ENCODE measurements at regions not wholly inside any gene's neighbourhood (a gene's known extent, or its start where the extent isn't known, plus 50 kb on each side); places are given as distances from the start of the nearest gene placed in this dataset.

- DNase-seq (ENCODE audit: low read depth, low spot score) (no peak), FAIRE-seq (no peak)
- H2AFZ ChIP-seq (ENCODE audit: low read depth, low read length) = no peak overlapping the region
- H3K4me2 ChIP-seq (ENCODE audit: insufficient read depth, low read length) = no peak overlapping the region
- H3K27me3 ChIP-seq (ENCODE audit: control insufficient read depth in 2 of 2, insufficient read depth in 2 of 2, low read length in 2 of 2) = no peaks in the 10 kb centered on the region
- intact Hi-C loops (cut with micrococcal nuclease) = no loop called here
- no peaks in the 10 kb centered on the region for H3K4me1 ChIP-seq (ENCODE audit: control insufficient read depth, extremely low read depth, insufficient read depth, low read length)
- TF ChIP-seq POLR2AphosphoS5 (IDR thresholded peaks at IDR 0.05; ENCODE audit: insufficient read depth, low read depth, low read length) (no peak), MAX (IDR thresholded peaks at IDR 0.05; ENCODE audit: insufficient read depth, insufficient read length) (no peak), MYC (IDR thresholded peaks at IDR 0.05; ENCODE audit: low read depth, low read length) (no peak), JUN (IDR thresholded peaks at IDR 0.05; ENCODE audit: borderline replicate concordance, insufficient read depth, insufficient read length, low read depth) (no peak), CTCF (IDR thresholded peaks at IDR 0.05; ENCODE audit: extremely low read depth in 1 of 2, insufficient read depth in 1 of 2, low read depth in 1 of 2, low read length in 2 of 2) (no peak), FOS (IDR thresholded peaks at IDR 0.05; ENCODE audit: borderline replicate concordance, insufficient read depth, low read length) (no peak), GATA2 (IDR thresholded peaks at IDR 0.05; ENCODE audit: insufficient read depth, insufficient read length, low read depth, low read length) (no peak), POLR2A (IDR thresholded peaks at IDR 0.05; ENCODE audit: low read depth, low read length) (no peak), EZH2 (IDR thresholded peaks at IDR 0.05; ENCODE audit: borderline replicate concordance, low read depth, low read length, severe bottlenecking) (no peak)
- no peaks in the 10 kb centered on the region for H3K9me1 ChIP-seq (replicated peaks; ENCODE audit: control insufficient read depth, extremely low read depth, insufficient read depth, low read length)
- dilution Hi-C loops (cut with MboI; ENCODE audit: extremely low pct_ligation_motif_present, low sequenced_read_pairs) = no loop called here
- no TSS peak for BruUV-seq (replicated peaks)
- no peak overlapping the region for H3K27ac ChIP-seq (ENCODE audit: insufficient read depth, low read depth, low read length)
- no peaks in the 10 kb centered on the region for H3K9me3 ChIP-seq (replicated peaks; ENCODE audit: control insufficient read depth, insufficient read depth, low read length)
- no peaks in the 10 kb centered on the region for H3K36me3 ChIP-seq (ENCODE audit: control insufficient read depth in 2 of 2, extremely low read depth in 1 of 2, insufficient read depth in 2 of 2, low read length in 2 of 2)
- POLR2A ChIA-PET = no interaction called here
- CTCF ChIA-PET = no interaction called here
- no peak overlapping the region for H3K9ac ChIP-seq (replicated peaks; ENCODE audit: extremely low read depth, insufficient read depth, low read length)
- no peaks in the 10 kb centered on the region for H3K79me2 ChIP-seq (ENCODE audit: control insufficient read depth, insufficient read depth, low read length)
- no peaks in the 10 kb centered on the region for H4K20me1 ChIP-seq (replicated peaks; ENCODE audit: control insufficient read depth, extremely low read depth, insufficient read depth, low read length)
- no peak overlapping the region for H3K4me3 ChIP-seq (replicated peaks in 1 of 3; ENCODE audit: insufficient read depth in 1 of 3, low read depth in 1 of 3, low read length in 3 of 3)
Measured at GRCh38 chr3:25889525-25889917, 99.6 kb downstream of the OXSM start.

Measured in endothelial cell of umbilical vein (primary cell).